ENCODE measurements at regions not wholly inside any gene's neighbourhood (a gene's known extent, or its start where the extent isn't known, plus 50 kb on each side); places are given as distances from the start of the nearest gene placed in this dataset.

DNA sequence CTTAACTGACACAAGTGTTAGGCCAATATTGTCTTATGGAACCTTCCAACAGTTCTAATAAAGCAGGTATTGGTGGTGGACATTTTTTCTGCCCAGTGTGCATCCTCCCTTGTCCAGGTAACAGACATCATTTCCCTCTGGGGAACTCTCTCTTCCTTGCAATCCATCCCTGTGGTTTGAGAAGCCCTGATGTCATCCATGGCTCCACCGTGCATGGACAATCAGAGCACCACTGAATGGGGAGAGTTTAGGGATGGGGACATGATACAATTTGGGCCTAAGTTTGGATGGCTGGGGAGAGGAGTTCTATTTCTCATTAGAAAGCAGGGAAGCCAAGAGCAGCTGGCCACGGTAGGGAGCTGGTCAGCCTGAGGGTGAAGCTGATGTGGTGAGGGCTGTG lies 60.2 kb upstream of the ZFP64 start:
- peaks cover 5% of the 10 kb centered on the region for H3K27me3 ChIP-seq
- H3K4me3 ChIP-seq = no peak overlapping the region
- H3K36me3 ChIP-seq = no peaks in the 10 kb centered on the region
- H3K27ac ChIP-seq = no peak overlapping the region
- no peaks in the 10 kb centered on the region for H3K4me1 ChIP-seq
- 92% methylated on average over 2 of the region's 2 CpGs for WGBS, 2 donors (ENCODE audit: low coverage in 1 of 2)
- peaks cover 0 to 12% (median 0%) of the 10 kb centered on the region in 3 donors for H3K9me3 ChIP-seq
- TF ChIP-seq EP300 (IDR thresholded peaks at IDR 0.05) (no peak), POLR2AphosphoS5 (IDR thresholded peaks at IDR 0.05) (no peak), POLR2A (IDR thresholded peaks at IDR 0.05) (no peak), CTCF (IDR thresholded peaks at IDR 0.05) (no peak)
- ATAC-seq = no peak

DNA sequence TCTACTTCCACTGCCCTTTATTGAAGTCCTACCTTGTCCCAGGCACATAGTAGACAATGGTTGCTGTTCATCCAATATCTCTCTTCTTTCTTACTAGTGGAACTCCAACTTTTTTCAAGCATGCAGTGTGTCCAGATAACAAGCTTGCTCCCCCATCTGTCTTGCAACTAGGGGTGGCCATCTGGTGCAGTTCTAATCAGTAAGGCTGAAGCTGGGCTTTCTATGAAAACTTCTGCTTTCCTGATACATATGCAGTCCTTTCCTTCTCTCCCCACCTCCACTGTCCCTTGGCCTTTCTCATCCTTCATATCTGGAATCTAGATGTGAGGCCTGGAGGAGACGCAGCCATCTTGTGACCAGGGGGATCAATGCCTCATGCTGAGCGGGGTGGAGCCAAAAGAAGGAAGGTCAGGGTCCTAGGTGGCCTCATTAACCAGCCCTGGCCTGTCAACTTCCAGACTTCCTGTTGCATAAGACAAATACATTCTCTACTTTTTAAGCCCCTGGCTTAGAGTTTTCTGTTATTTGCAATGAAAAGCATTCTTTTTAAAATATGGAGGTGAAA lies 59.6 kb upstream of the ZFP64 start:
- no peak overlapping the region for H3K4me3 ChIP-seq
- no peak for ATAC-seq
- H3K27me3 ChIP-seq = peaks cover 5% of the 10 kb centered on the region
- no peaks in the 10 kb centered on the region for H3K36me3 ChIP-seq
- H3K9me3 ChIP-seq = peaks cover 0 to 12% (median 0%) of the 10 kb centered on the region in 3 donors
- H3K4me1 ChIP-seq = no peaks in the 10 kb centered on the region
- 83% methylated on average over 2 of the region's 2 CpGs; no CpG with 5 or more reads in 1 of the 2 donors for WGBS, 2 donors (ENCODE audit: low coverage in 1 of 2)
- TF ChIP-seq CTCF (IDR thresholded peaks at IDR 0.05) (no peak), POLR2A (IDR thresholded peaks at IDR 0.05) (no peak), POLR2AphosphoS5 (IDR thresholded peaks at IDR 0.05) (no peak), EP300 (IDR thresholded peaks at IDR 0.05) (no peak)
- no peak overlapping the region for H3K27ac ChIP-seq

- WGBS, 2 donors (ENCODE audit: low coverage in 1 of 2) = 100% methylated on average over 1 of the region's 4 CpGs; no CpG with 5 or more reads in 1 of the 2 donors
- ATAC-seq = no peak
These were observed 56.0 kb upstream of the ZFP64 start for GRCh38 chr20:52247548-52247947.

GRCh38 chr20:52246366-52246765 lies 54.8 kb upstream of the ZFP64 start:
- H3K4me1 ChIP-seq = no peaks in the 10 kb centered on the region
- H3K27ac ChIP-seq = no peak overlapping the region
- TF ChIP-seq EP300 (IDR thresholded peaks at IDR 0.05) = no peak
- no peak for TF ChIP-seq POLR2A (IDR thresholded peaks at IDR 0.05)
- no peak for TF ChIP-seq CTCF (IDR thresholded peaks at IDR 0.05)
- TF ChIP-seq POLR2AphosphoS5 (IDR thresholded peaks at IDR 0.05) = no peak
- no peaks in the 10 kb centered on the region for H3K36me3 ChIP-seq
- 92 to 100% methylated on average over 2 of the region's 2 CpGs for WGBS, 2 donors (ENCODE audit: low coverage in 1 of 2)
- no peak overlapping the region for H3K4me3 ChIP-seq
- no peak for ATAC-seq
- peaks cover 10% of the 10 kb centered on the region for H3K27me3 ChIP-seq
- H3K9me3 ChIP-seq = peaks cover 0 to 7% (median 0%) of the 10 kb centered on the region in 3 donors

More at GRCh38 chr20:52247548-52247947, 56.0 kb upstream of the ZFP64 start:
- Histone ChIP-seq H3K27ac (no peak overlapping the region), H3K4me3 (no peak overlapping the region), H3K9me3 (peaks cover 0 to 7% (median 0%) of the 10 kb centered on the region in 3 donors), H3K27me3 (peaks cover 5% of the 10 kb centered on the region), H3K4me1 (no peaks in the 10 kb centered on the region), H3K36me3 (no peaks in the 10 kb centered on the region)
- TF ChIP-seq POLR2AphosphoS5 (IDR thresholded peaks at IDR 0.05) = no peak
- no peak for TF ChIP-seq CTCF (IDR thresholded peaks at IDR 0.05)
- no peak for TF ChIP-seq POLR2A (IDR thresholded peaks at IDR 0.05)
- no peak for TF ChIP-seq EP300 (IDR thresholded peaks at IDR 0.05)

DNA sequence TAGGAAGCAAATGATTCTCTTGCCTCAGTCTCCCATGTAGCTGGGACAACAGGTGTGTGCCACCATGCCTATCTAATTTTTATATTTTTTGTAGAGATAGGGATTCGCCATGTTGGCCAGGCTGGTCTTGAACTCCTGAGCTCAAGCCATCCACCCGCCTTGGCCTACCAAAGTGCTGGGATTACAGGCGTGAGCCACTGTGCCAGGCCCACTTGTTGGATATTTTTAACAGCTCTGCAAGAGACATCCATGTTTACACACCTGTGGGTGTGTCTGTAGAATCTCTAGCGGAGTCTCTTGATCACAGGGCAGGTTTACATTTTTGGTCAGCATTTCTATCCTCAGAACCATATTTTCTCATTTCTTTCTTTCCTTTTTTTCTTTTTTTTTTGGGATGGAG lies 53.1 kb upstream of the ZFP64 start:
- H3K27ac ChIP-seq = no peak overlapping the region
- H3K27me3 ChIP-seq = peaks cover 20% of the 10 kb centered on the region
- WGBS, 2 donors (ENCODE audit: low coverage in 1 of 2) = 94 to 95% methylated on average over 4 of the region's 4 CpGs
- no peak overlapping the region for H3K4me3 ChIP-seq
- no peaks in the 10 kb centered on the region for H3K36me3 ChIP-seq
- peaks cover 0 to 7% (median 0%) of the 10 kb centered on the region in 3 donors for H3K9me3 ChIP-seq
- ATAC-seq = no peak
- TF ChIP-seq EP300 (IDR thresholded peaks at IDR 0.05) = no peak
- no peak for TF ChIP-seq POLR2AphosphoS5 (IDR thresholded peaks at IDR 0.05)
- no peak for TF ChIP-seq POLR2A (IDR thresholded peaks at IDR 0.05)
- no peak for TF ChIP-seq CTCF (IDR thresholded peaks at IDR 0.05)
- no peaks in the 10 kb centered on the region for H3K4me1 ChIP-seq

Data from gastroesophageal sphincter (tissue), 4 donors.